ENCODE measurements at regions not wholly inside any gene's neighbourhood (a gene's known extent, or its start where the extent isn't known, plus 50 kb on each side); places are given as distances from the start of the nearest gene placed in this dataset.

GRCh38 chr10:85259908-85260307 lies 931.5 kb downstream of the CCSER2 start:
- no peak for DNase-seq

DNA sequence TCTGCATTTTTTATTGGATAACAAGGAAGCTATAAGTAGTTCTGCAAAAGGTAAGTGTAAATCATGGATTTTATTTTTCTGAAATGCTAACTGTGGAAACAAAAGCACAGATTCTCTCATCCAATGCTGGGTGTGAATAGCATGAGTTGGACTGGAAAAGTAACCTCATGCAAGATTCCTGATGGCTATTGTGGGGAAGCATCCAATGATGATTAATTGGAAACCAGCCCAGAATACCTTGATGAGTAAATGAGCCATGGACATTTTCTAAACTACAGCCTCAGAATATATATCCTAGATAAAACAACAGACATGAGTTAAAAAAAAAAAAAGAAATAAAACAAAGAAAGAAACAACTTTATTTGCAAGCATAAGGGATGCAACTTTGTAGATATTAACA lies 934.6 kb downstream of the CCSER2 start:
- no peak for DNase-seq

- DNase-seq: no peak
These were observed 936.7 kb downstream of the CCSER2 start for GRCh38 chr10:85265121-85265520.

GRCh38 chr10:85266808-85267207 lies 938.4 kb downstream of the CCSER2 start:
- DNase-seq: no peak

DNA sequence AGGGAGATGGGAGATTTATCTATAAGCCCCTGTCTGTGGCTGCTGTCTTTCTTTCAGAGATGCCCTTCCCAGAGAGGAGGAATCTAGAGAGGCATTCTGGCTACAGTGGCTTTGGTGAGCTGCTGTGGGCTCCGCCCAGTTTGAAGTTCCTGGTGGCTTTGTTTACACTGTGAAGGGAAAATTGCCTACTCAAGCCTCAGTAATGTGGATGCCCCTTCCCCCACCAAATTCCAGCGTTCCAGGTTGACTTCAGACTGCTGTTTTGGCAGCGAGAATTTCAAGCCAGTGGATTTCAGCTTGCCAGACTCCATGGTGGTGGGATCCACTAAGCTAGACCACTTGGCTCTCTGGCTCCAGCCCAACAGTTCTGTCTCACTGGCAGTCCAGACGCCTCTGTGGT lies 951.6 kb downstream of the CCSER2 start:
- DNase-seq: no peak

- no peak for DNase-seq
These were observed 956.7 kb downstream of the CCSER2 start for GRCh38 chr10:85284778-85285770.

DNA sequence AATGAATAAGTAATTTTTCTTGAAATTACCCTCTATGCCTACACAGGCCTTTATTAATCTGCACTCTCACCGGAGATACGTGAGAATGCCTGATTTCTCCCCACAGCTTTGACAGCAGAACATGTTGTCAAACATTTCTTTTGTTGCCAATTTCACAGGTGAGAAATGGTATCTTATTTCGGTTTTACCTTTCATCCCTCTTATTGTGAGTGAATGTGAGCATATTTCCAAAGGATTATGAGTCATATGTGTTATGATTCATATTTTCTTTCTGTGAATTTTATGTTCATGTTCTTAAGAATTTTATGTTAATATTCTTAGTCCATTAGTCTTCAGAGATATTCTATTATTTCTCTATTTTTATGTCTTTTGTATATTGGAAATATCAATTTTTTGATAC lies 965.1 kb downstream of the CCSER2 start:
- no peak for DNase-seq

DNA sequence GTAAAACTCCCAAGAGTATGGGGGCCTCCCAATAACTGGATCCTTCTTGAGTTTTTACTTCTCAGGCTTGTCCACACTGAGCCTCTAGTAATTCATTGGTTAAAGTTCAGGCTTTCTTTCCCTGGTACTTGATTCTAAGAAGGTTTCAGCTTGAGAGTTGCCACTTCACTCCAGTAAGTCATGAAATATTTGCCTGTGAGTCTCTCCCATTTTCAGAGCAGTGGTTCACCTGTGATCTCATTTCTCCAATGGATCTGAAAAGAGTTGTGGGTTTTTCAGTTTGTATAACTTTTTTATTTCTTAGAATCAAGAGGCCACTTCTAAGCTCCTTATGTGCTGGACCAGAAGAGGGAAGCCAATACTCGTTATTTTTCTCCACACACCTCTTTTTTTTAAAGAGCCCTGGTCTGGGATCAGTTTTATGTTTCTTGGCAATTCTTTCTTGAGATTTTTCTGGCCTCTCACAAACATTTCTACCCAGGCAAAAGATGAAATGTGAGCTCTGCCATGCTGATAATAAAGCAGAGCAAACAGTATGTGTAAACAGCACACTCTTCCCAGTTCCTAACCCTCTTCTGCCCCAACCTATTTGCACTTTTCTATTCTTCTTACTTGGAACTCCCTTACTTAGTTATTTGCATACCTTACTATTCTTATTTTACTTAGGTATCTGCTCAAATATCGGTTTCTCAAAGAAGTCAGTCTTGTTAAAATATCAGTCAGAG lies 983.4 kb downstream of the CCSER2 start:
- no peak for DNase-seq

GRCh38 chr10:85315657-85316056 lies 987.3 kb downstream of the CCSER2 start:
- DNase-seq: no peak

DNA sequence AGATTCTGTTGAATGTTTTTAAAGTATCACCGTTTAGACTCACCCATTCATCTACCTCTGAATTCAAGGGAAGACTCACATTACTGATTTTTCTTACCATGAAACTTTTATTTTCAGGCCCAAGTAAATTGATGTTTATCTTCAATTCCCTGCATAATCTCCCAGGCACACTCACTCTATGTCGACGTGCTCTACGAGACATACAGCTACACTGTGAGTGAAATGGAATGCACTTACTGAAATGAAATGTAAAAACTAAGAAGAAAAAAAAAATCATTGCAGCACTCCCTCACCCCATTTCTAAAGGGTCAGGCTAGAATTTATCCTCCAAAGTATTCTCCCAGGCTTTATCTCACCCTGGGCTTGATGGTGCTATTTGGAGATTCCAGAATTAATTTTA lies 987.9 kb downstream of the CCSER2 start:
- no peak for DNase-seq

DNA sequence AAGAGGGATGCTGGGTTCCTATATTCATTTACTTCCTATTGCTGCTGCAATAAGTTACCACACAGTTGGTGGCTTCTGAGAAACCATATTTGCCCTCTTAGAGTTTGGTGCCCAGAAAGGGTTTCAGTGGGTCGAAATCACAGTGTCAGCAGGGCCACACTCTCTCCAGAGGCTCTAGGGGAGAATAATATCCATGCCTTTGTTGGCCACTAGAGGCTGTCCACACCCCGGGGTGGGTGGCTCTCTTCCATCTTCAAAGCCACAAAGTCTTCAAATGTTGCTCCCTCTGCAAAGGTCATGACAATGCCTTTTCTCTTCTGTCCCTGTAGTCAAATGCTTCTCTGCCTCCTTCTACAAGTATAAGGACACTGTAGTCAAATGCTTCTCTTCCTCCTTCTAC lies 989.4 kb downstream of the CCSER2 start:
- no peak for DNase-seq

DNA sequence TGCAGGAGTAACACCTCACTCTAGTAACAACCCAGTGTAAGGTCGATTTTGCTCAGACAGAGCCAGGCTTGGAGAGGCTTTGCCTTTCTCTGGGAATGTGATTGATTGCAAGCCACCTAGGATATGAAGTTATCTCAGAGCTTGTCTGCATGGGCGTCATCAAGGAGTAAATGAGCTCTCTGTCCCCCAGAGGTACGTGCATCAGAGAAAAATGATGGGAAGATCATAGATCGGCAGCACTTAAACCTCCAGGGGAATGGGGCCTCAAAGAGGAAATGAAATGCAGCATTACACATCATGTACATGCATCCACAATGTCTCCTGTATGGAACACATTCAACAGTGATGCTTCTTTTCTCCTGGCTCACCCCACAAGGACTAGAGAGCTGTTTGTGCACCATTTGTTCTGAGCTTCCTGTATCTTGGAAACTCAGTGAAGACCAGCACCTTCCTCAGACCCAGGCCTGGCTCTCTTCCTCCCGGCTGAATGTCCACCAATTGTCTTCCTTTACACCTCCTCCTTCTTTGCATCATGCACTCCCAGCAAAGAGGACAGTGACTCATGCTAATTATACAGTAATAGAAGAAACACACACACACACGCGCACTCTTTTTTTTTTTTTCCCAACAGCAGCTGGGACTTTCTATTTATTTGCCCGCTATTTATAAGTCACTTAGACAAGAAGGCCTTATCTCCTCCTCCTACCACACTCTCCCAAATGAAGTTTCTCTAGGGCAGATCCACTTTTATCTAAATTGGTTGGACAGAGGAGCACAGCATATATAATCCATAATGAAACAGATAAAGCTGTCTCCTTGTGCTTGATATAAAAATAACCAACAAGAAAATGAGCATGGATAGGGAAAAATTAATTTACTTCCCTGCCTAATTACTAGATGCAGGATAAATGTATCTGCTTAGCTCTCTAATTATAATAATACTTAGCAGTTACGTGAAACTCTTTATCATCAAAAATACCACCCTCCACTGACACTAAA lies 990.7 kb downstream of the CCSER2 start:
- DNase-seq: no peak

- no peak for DNase-seq
These were observed 991.4 kb downstream of the CCSER2 start for GRCh38 chr10:85319826-85320225.

DNA sequence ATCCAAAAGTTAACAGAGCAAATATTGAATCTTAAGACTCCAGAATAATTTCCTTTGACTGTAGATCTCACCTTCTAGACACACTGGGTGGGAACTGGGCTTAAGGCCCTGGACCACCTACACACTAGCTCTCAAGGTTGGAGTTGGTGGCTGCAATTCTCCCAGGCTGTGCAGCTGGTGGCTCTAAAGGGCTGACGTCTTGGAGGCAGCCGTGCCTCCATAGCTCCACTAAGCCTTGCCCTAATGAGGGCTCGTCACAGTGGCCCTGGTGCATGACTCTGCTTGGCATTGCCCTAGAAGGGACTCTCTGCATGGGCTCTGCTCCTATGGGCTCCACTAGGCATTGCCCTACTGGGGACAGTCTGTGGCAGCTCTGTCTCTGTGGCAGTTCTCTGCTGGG lies 1005.2 kb downstream of the CCSER2 start:
- no peak for DNase-seq

- no peak for DNase-seq
These were observed 1004.2 kb downstream of the GRID1 start for GRCh38 chr10:85362401-85362800.

DNA sequence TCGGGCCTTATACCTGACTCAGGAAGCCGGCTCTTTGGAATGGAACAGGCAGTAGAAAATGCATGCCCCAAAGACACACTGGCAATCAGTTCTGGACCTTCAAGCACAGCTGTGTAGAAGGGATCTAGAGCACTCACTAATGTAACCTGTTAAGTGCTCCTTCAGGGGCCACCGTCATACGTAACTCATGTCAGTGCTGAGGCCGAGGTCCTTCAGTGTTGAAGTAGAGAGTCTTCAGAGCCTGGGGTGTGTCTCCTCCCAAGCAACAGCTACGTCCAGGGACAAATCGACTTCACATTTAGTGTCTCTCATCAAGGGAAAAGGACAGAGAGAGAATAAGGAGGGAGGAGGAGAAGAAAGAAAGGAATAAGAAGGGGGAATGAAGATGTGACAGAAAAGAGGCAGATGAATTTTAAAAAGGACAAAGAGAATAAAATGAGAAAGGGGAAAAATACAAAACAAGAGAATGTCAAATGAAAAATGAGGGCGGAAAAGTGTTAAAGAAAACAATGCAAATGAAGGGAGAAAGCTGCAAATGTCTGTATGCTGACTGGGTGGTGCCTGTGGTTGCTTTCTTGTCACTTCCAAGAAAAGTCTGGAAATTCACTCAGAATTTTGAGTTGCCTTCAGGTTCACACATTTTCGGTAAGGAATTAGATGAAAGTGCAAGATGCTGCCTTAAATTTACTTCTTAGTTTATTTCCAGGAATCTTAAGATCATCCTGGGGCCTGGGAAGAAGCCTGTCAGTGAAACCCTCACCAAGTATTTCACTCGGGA lies 989.4 kb downstream of the GRID1 start:
- DNase-seq: no peak

DNA sequence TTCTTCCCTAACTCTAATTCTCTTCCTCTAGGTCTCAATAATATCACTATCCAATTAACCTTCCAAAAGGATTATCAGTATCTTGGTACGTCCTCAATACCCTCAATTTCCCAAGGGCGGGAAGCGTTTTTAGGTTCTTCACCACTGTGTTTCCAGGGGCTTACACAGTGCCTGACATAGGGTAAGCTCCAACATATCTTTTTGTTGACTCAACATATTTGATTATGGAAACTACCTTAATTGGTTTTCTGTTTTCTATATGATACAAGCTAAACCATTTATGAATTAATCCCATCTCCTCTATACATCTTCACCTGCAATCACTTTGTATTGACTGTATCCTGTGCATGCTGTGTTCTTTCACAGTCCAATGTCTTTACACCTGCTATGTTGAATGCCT lies 987.3 kb downstream of the GRID1 start:
- no peak for DNase-seq

- DNase-seq: no peak
These were observed 965.5 kb downstream of the GRID1 start for GRCh38 chr10:85400981-85401695.

- DNase-seq: no peak
These were observed 964.1 kb downstream of the GRID1 start for GRCh38 chr10:85402541-85402940.

- no peak for DNase-seq
These were observed 959.5 kb downstream of the GRID1 start for GRCh38 chr10:85407088-85407487.

DNA sequence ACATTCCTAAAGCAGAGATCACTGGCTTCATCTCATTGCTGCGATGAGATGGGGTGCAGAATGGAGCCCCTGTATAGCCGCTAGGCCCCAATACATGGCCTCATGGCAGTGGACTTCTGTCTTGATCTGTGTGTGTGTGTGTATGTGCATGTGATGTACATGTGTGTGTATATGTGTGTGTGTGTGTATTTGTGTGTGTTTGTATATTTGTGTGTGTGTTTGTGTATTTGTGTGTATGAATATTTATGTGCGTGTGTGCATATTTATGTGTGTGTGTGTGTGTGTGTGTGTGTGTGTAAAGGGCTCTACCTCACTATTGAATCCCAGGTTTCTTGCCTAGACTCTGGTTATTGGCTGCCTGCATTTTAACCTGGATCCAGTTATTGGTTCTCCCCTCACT lies 958.2 kb downstream of the GRID1 start:
- no peak for DNase-seq
